ENCODE measurements at regions not wholly inside any gene's neighbourhood (a gene's known extent, or its start where the extent isn't known, plus 50 kb on each side); places are given as distances from the start of the nearest gene placed in this dataset.

DNA sequence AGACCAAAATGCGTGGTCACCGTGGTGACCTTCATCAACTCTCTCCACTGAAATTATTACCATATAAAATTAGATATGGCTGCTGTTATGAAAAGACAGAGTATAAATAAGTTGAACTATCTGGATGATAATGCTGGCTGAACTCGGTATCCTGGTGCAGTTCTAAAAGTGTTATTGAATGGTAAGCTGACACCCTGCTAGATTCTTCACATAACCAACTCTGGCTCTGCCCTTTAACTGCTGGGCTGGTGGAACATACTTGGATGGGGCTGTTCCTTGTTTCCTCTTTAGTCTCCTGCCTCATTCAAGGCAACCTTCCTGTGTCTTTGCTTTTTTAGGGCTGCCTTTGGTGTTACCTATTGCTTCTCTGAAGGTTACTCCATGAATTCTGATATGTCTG lies 106.9 kb downstream of the FGF9 start:
- TF ChIP-seq POLR2AphosphoS5 (IDR thresholded peaks at IDR 0.05; ENCODE audit: low read depth, low read length) (no peak), SIN3A (IDR thresholded peaks at IDR 0.05; ENCODE audit: borderline replicate concordance, insufficient read depth, low read length) (no peak), TAF1 (IDR thresholded peaks at IDR 0.05; ENCODE audit: borderline replicate concordance, insufficient read depth, low read length) (no peak), FOXP2 (optimal IDR thresholded peaks at IDR 0.05; ENCODE audit: borderline replicate concordance, extremely low read depth, extremely low read length, insufficient read depth) (no peak)
- TF ChIP-seq, protein P1, sequence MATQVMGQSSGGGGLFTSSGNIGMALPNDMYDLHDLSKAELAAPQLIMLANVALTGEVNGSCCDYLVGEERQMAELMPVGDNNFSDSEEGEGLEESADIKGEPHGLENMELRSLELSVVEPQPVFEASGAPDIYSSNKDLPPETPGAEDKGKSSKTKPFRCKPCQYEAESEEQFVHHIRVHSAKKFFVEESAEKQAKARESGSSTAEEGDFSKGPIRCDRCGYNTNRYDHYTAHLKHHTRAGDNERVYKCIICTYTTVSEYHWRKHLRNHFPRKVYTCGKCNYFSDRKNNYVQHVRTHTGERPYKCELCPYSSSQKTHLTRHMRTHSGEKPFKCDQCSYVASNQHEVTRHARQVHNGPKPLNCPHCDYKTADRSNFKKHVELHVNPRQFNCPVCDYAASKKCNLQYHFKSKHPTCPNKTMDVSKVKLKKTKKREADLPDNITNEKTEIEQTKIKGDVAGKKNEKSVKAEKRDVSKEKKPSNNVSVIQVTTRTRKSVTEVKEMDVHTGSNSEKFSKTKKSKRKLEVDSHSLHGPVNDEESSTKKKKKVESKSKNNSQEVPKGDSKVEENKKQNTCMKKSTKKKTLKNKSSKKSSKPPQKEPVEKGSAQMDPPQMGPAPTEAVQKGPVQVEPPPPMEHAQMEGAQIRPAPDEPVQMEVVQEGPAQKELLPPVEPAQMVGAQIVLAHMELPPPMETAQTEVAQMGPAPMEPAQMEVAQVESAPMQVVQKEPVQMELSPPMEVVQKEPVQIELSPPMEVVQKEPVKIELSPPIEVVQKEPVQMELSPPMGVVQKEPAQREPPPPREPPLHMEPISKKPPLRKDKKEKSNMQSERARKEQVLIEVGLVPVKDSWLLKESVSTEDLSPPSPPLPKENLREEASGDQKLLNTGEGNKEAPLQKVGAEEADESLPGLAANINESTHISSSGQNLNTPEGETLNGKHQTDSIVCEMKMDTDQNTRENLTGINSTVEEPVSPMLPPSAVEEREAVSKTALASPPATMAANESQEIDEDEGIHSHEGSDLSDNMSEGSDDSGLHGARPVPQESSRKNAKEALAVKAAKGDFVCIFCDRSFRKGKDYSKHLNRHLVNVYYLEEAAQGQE (IDR thresholded peaks at IDR 0.05; ENCODE audit: insufficient read depth in 1 of 2, low read depth in 2 of 2, low read length in 2 of 2) = no peak
